SK-N-SH (cell line): ENCODE measurements at regions not wholly inside any gene's neighbourhood (a gene's known extent, or its start where the extent isn't known, plus 50 kb on each side); places are given as distances from the start of the nearest gene placed in this dataset.

Experiments
- CTCF ChIA-PET: fragments of 300-600, 350-600 bp; formaldehyde crosslinking; extraction: SDS; loops from one replicate; lab custom pipeline; 2021; lab: Yijun Ruan, JAX
- POLR2A ChIA-PET: fragments of 350-600 bp; sonication (Branson Sonifier 250); formaldehyde crosslinking; extraction: SDS; loops from one replicate; lab custom pipeline; 2020; ENCODE audit warnings: antibody characterized with exemption, inconsistent platforms; lab: Yijun Ruan, JAX
- DNase-seq: peaks from one replicate; pipeline ENCODE4 v3.0.0; 2012
- H2AFZ ChIP-seq: fragments of 200-600 bp; sonication (generic); 2 replicates; pipeline ENCODE4 v1.8.1; 2016; ENCODE audit warnings: antibody characterized with exemption, mild to moderate bottlenecking, low read depth
- H3F3A ChIP-seq: fragments of 200-600 bp; sonication (generic); replicated peaks from 2 replicates; pipeline ENCODE3; 2016; ENCODE audit warnings: antibody characterized with exemption, mild to moderate bottlenecking; ENCODE audit not compliant: insufficient read depth
- H3K27ac ChIP-seq, 2 experiments: fragments of 200-500 bp in 1 of 2; fragments of 200-600 bp in 1 of 2; sonication (Bioruptor generic) in 1 of 2; sonication (generic), shearing (Covaris generic) in 1 of 2; 2 replicates each; pipeline versions ENCODE4 v1.5.1 to v1.6.1; 2014 to 2016; ENCODE audit warnings: low read depth in 2 of 2, inconsistent platforms in 1 of 2, low read length in 1 of 2, mild to moderate bottlenecking in 1 of 2, mixed read lengths in 1 of 2
- H3K27me3 ChIP-seq: fragments of 200-600 bp; sonication (generic), shearing (Covaris generic); 2 replicates; pipeline ENCODE4 v1.6.1; 2016; ENCODE audit warnings: mixed run types; ENCODE audit not compliant: insufficient read depth
- H3K36me3 ChIP-seq, 2 experiments: fragments of 200-500 bp in 1 of 2; fragments of 200-600 bp in 1 of 2; sonication (Bioruptor generic) in 1 of 2; sonication (generic) in 1 of 2; replicated peaks in 1 of 2; 2 replicates each; pipeline versions ENCODE3 to v1.5.1; 2014 to 2016; ENCODE audit warnings: low read length in 1 of 2, mild to moderate bottlenecking in 1 of 2; ENCODE audit not compliant: insufficient read depth in 2 of 2, control insufficient read depth in 1 of 2
- H3K4me1 ChIP-seq, 2 experiments: fragments of 200-500 bp in 1 of 2; fragments of 200-600 bp in 1 of 2; sonication (Bioruptor generic) in 1 of 2; sonication (generic), shearing (Covaris generic) in 1 of 2; 2 replicates each; pipeline versions ENCODE4 v1.5.1 to v1.6.1; 2014 to 2016; ENCODE audit warnings: low read depth in 1 of 2, low read length in 1 of 2, mixed run types in 1 of 2; ENCODE audit not compliant: insufficient read depth in 2 of 2, control insufficient read depth in 1 of 2
- H3K4me2 ChIP-seq: fragments of 200-600 bp; sonication (generic), shearing (Covaris generic); 2 replicates; pipeline ENCODE4 v1.6.1; 2017; ENCODE audit warnings: mixed run types
- H3K4me3 ChIP-seq, 2 experiments: fragments of 200-500 bp in 1 of 2; fragments of 200-600 bp in 1 of 2; sonication (Bioruptor generic) in 1 of 2; sonication (generic), shearing (Covaris generic) in 1 of 2; 2 replicates each; pipeline versions ENCODE4 v1.5.1 to v1.8.1; 2014 to 2016; ENCODE audit warnings: low read depth in 2 of 2, inconsistent platforms in 1 of 2, low read length in 1 of 2, mild to moderate bottlenecking in 1 of 2, mixed read lengths in 1 of 2, moderate library complexity in 1 of 2
- H3K79me2 ChIP-seq: fragments of 200-600 bp; sonication (generic); 2 replicates; pipeline ENCODE4 v1.8.1; 2017; ENCODE audit warnings: mild to moderate bottlenecking; ENCODE audit not compliant: insufficient read depth
- H3K9ac ChIP-seq: fragments of 200-600 bp; sonication (generic); 2 replicates; pipeline ENCODE4 v1.6.1; 2017; ENCODE audit warnings: mixed run types
- H3K9me2 ChIP-seq: fragments of 200-600 bp; sonication (generic); 2 replicates; pipeline ENCODE4 v1.6.1; 2017; ENCODE audit warnings: mixed run types
- H3K9me3 ChIP-seq: fragments of 200-600 bp; sonication (generic); 2 replicates; pipeline ENCODE4 v1.6.1; 2017; ENCODE audit warnings: mixed run types, mild to moderate bottlenecking, moderate library complexity
- H4K20me1 ChIP-seq: fragments of 200-600 bp; sonication (generic); 2 replicates; pipeline ENCODE4 v1.6.1; 2017; ENCODE audit warnings: mild to moderate bottlenecking, mixed run types; ENCODE audit not compliant: insufficient read depth
- CHD2 ChIP-seq: fragments of 150-350 bp; IDR thresholded peaks from 2 replicates; pipeline ENCODE4 v1.6.1; 2018; ENCODE audit warnings: low read length; ENCODE audit not compliant: partially characterized antibody
- EZH2phosphoT487 ChIP-seq: fragments of 200-600 bp; sonication (generic); IDR thresholded peaks from 2 replicates; pipeline ENCODE4 v1.6.1; 2017; ENCODE audit warnings: low read depth, mixed run types, mild to moderate bottlenecking, antibody characterized with exemption, moderate library complexity, borderline replicate concordance
- FOSL2 ChIP-seq: IDR thresholded peaks from 2 replicates; pipeline ENCODE4 v1.4.0; 2012; ENCODE audit warnings: low read depth, mild to moderate bottlenecking, moderate library complexity, borderline replicate concordance
- FOXJ3 ChIP-seq: sonication (generic); formaldehyde crosslinking; IDR thresholded peaks from 2 replicates; pipeline ENCODE4 v1.5.1; 2020; ENCODE audit warnings: mild to moderate bottlenecking, missing genetic modification reagents
- FOXM1 ChIP-seq: IDR thresholded peaks from 2 replicates; pipeline ENCODE4 v1.4.0; 2012; ENCODE audit warnings: low read depth, mild to moderate bottlenecking
- GATA2 ChIP-seq: sonication (generic); formaldehyde crosslinking; IDR thresholded peaks from 2 replicates; pipeline ENCODE4 v1.5.0; 2020; ENCODE audit warnings: mild to moderate bottlenecking, missing genetic modification reagents
- POLR2AphosphoS5 ChIP-seq: IDR thresholded peaks from 2 replicates; pipeline ENCODE4 v1.6.1; 2012; ENCODE audit warnings: low read depth, low read length
- RCOR1 ChIP-seq: fragments of 150-350 bp; IDR thresholded peaks from 2 replicates; pipeline ENCODE4 v1.6.1; 2017; ENCODE audit warnings: antibody characterized with exemption, low read length
- TCF12 ChIP-seq: IDR thresholded peaks from 2 replicates; pipeline ENCODE4 v1.4.0; 2012
- TEAD4 ChIP-seq: IDR thresholded peaks from 2 replicates; pipeline ENCODE4 v1.4.0; 2012; ENCODE audit warnings: mild to moderate bottlenecking, borderline replicate concordance; ENCODE audit not compliant: insufficient read depth
- WGBS: methylation state at CpG from one replicate; pipeline ENCODE4 v1.1.6; 2017; ENCODE audit warnings: low lambda C conversion rate; 5-methylcytosine and 5-hydroxymethylcytosine counted together
- TF ChIP-seq, protein P1 (sequence below): IDR thresholded peaks from 2 replicates; pipeline ENCODE4; 2012
- TF ChIP-seq, protein P2 (sequence below): fragments of 150-350 bp; IDR thresholded peaks from 2 replicates; pipeline ENCODE4 v1.6.1; 2016; ENCODE audit warnings: mild to moderate bottlenecking, low read depth, low read length
- TF ChIP-seq, protein P3 (sequence below): IDR thresholded peaks from 2 replicates; pipeline ENCODE4 v1.4.0; 2012; ENCODE audit warnings: low read depth
- TF ChIP-seq, protein P4 (sequence below): fragments of 200-600 bp; sonication (generic); IDR thresholded peaks from 2 replicates; pipeline ENCODE4 v1.6.1; 2017; ENCODE audit warnings: antibody characterized with exemption, mild to moderate bottlenecking, moderate library complexity
- TF ChIP-seq, protein P5 (sequence below): IDR thresholded peaks from 2 replicates; pipeline ENCODE4 v1.6.1; 2012; ENCODE audit warnings: mild to moderate bottlenecking, low read depth, low read length, moderate library complexity

DNA sequence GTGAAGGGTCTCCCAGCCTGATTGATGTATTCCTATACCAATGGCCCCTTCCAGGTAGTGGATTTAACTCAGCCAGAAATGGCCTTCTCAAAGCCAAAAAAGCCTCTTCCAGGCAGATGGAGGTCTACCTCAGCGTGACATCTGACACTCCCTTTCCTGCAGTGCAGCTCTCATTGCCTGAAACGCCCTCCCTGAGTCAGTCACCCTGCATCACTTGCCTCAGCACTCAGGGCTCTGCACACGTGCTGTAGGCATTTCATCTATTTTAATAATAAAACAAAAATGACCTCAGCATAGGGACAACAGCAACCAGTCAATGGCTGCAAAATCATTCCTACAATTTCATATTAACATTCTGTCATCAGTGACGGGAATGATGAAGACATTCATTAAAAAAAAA lies 64.4 kb upstream of the GJA5 start:
- no peaks in the 10 kb centered on the region for H3K9me2 ChIP-seq
- WGBS = 3% methylated on average over 4 of the region's 4 CpGs
- no peaks in the 10 kb centered on the region for H3K36me3 ChIP-seq
- no peak overlapping the region for H2AFZ ChIP-seq
- DNase-seq = no peak
- no peaks in the 10 kb centered on the region for H3K79me2 ChIP-seq
- no peaks in the 10 kb centered on the region for H3K4me1 ChIP-seq
- no peaks in the 10 kb centered on the region; the same call in 1 of the 2 replicates for H3K27me3 ChIP-seq
- no peaks in the 10 kb centered on the region for H3F3A ChIP-seq
- no peak for TF ChIP-seq CHD2
- TF ChIP-seq, protein P1, sequence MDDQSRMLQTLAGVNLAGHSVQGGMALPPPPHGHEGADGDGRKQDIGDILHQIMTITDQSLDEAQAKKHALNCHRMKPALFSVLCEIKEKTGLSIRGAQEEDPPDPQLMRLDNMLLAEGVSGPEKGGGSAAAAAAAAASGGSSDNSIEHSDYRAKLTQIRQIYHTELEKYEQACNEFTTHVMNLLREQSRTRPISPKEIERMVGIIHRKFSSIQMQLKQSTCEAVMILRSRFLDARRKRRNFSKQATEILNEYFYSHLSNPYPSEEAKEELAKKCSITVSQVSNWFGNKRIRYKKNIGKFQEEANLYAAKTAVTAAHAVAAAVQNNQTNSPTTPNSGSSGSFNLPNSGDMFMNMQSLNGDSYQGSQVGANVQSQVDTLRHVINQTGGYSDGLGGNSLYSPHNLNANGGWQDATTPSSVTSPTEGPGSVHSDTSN = no peak
- TF ChIP-seq FOXM1 = no peak
- TF ChIP-seq, protein P2, sequence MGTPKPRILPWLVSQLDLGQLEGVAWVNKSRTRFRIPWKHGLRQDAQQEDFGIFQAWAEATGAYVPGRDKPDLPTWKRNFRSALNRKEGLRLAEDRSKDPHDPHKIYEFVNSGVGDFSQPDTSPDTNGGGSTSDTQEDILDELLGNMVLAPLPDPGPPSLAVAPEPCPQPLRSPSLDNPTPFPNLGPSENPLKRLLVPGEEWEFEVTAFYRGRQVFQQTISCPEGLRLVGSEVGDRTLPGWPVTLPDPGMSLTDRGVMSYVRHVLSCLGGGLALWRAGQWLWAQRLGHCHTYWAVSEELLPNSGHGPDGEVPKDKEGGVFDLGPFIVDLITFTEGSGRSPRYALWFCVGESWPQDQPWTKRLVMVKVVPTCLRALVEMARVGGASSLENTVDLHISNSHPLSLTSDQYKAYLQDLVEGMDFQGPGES = no peak
- TF ChIP-seq, protein P3, sequence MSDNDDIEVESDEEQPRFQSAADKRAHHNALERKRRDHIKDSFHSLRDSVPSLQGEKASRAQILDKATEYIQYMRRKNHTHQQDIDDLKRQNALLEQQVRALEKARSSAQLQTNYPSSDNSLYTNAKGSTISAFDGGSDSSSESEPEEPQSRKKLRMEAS = no peak
- TF ChIP-seq RCOR1 = no peak
- H3K9ac ChIP-seq = no peak overlapping the region
- H3K4me2 ChIP-seq = no peak overlapping the region
- no peaks in the 10 kb centered on the region for H3K9me3 ChIP-seq
- ChIA-PET CTCF (interaction anchor here (1.5 kb wide), 1 partner anchor 68 kb away, joined by 6 read pairs; no protein-coding TSS in a partner anchor), POLR2A (no interaction called here)
- H3K27ac ChIP-seq = no peak overlapping the region
- H3K4me3 ChIP-seq = no peak overlapping the region
- H4K20me1 ChIP-seq = no peaks in the 10 kb centered on the region

DNA sequence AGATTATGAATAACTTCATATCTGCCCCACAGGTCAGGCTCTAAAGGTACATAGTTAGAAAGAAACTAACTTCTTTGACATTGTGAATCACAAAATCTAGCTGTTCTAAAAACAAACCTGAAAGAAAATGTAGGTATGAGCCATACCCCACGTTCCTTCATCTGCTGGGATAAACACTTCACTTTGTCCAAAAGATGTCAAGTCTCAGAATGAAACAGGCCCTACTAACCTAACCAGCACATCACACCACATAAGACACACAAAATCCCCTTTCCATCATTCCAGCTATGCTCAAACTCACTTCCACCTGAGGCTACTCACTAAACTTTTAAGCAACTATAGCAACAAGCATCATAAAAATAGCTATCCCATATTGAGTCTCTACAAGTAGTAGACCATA lies 65.2 kb upstream of the GJA5 start:
- Histone ChIP-seq H3K27ac (no peak overlapping the region), H3K4me1 (no peaks in the 10 kb centered on the region), H3K36me3 (no peaks in the 10 kb centered on the region), H2AFZ (no peak overlapping the region), H3K4me2 (no peak overlapping the region), H4K20me1 (no peaks in the 10 kb centered on the region), H3K9me3 (no peaks in the 10 kb centered on the region), H3K9ac (no peak overlapping the region), H3F3A (no peaks in the 10 kb centered on the region), H3K9me2 (no peaks in the 10 kb centered on the region), H3K27me3 (no peaks in the 10 kb centered on the region; the same call in 1 of the 2 replicates), H3K4me3 (no peak overlapping the region), H3K79me2 (no peaks in the 10 kb centered on the region)
- no peak for DNase-seq
- ChIA-PET CTCF (interaction anchor here (1.5 kb wide), 1 partner anchor 67 kb away, joined by 6 read pairs; no protein-coding TSS in a partner anchor), POLR2A (no interaction called here)
- 6% methylated on average over 1 of the region's 1 CpG for WGBS
- TF ChIP-seq FOXJ3 = no peak
- no peak for TF ChIP-seq FOSL2
- no peak for TF ChIP-seq EZH2phosphoT487
- no peak for TF ChIP-seq TEAD4
- no peak for TF ChIP-seq GATA2 (CRISPR knock-in tag)
- no peak for TF ChIP-seq POLR2AphosphoS5
- TF ChIP-seq TCF12 = no peak
- TF ChIP-seq, protein P2 = no peak
- TF ChIP-seq, protein P3 = no peak
- TF ChIP-seq, protein P4, sequence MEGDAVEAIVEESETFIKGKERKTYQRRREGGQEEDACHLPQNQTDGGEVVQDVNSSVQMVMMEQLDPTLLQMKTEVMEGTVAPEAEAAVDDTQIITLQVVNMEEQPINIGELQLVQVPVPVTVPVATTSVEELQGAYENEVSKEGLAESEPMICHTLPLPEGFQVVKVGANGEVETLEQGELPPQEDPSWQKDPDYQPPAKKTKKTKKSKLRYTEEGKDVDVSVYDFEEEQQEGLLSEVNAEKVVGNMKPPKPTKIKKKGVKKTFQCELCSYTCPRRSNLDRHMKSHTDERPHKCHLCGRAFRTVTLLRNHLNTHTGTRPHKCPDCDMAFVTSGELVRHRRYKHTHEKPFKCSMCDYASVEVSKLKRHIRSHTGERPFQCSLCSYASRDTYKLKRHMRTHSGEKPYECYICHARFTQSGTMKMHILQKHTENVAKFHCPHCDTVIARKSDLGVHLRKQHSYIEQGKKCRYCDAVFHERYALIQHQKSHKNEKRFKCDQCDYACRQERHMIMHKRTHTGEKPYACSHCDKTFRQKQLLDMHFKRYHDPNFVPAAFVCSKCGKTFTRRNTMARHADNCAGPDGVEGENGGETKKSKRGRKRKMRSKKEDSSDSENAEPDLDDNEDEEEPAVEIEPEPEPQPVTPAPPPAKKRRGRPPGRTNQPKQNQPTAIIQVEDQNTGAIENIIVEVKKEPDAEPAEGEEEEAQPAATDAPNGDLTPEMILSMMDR = no peak
- TF ChIP-seq, protein P5, sequence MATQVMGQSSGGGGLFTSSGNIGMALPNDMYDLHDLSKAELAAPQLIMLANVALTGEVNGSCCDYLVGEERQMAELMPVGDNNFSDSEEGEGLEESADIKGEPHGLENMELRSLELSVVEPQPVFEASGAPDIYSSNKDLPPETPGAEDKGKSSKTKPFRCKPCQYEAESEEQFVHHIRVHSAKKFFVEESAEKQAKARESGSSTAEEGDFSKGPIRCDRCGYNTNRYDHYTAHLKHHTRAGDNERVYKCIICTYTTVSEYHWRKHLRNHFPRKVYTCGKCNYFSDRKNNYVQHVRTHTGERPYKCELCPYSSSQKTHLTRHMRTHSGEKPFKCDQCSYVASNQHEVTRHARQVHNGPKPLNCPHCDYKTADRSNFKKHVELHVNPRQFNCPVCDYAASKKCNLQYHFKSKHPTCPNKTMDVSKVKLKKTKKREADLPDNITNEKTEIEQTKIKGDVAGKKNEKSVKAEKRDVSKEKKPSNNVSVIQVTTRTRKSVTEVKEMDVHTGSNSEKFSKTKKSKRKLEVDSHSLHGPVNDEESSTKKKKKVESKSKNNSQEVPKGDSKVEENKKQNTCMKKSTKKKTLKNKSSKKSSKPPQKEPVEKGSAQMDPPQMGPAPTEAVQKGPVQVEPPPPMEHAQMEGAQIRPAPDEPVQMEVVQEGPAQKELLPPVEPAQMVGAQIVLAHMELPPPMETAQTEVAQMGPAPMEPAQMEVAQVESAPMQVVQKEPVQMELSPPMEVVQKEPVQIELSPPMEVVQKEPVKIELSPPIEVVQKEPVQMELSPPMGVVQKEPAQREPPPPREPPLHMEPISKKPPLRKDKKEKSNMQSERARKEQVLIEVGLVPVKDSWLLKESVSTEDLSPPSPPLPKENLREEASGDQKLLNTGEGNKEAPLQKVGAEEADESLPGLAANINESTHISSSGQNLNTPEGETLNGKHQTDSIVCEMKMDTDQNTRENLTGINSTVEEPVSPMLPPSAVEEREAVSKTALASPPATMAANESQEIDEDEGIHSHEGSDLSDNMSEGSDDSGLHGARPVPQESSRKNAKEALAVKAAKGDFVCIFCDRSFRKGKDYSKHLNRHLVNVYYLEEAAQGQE = no peak
- TF ChIP-seq CHD2 = no peak
